AG04449 (cell line): ENCODE measurements at regions not wholly inside any gene's neighbourhood (a gene's known extent, or its start where the extent isn't known, plus 50 kb on each side); places are given as distances from the start of the nearest gene placed in this dataset.

ENCODE experiments used
- CTCF ChIA-PET: fragments of 350-600 bp; formaldehyde crosslinking; extraction: SDS; loops from one replicate; lab custom pipeline; 2021; ENCODE audit warnings: antibody characterized with exemption; lab: Yijun Ruan, JAX
- POLR2A ChIA-PET: fragments of 400-600, 350-600 bp; formaldehyde crosslinking; extraction: SDS; loops from one replicate; lab custom pipeline; 2020; ENCODE audit warnings: antibody characterized with exemption, inconsistent platforms; lab: Yijun Ruan, JAX
- DNase-seq: peaks from one replicate; pipeline ENCODE4 v3.0.0-alpha.2; 2010; ENCODE audit warnings: low read depth, low spot score
- H3K4me3 ChIP-seq: 2 replicates; pipeline ENCODE4 v1.5.1; 2011; ENCODE audit warnings: low read depth, mild to moderate bottlenecking, control low read depth, low read length
- CTCF ChIP-seq: IDR thresholded peaks from one replicate; pipeline ENCODE4 v1.5.1; 2011; ENCODE audit warnings: mild to moderate bottlenecking, moderate library complexity, low read length, control low read depth, inconsistent platforms; ENCODE audit not compliant: insufficient read depth; ENCODE audit errors: missing control alignments

DNA sequence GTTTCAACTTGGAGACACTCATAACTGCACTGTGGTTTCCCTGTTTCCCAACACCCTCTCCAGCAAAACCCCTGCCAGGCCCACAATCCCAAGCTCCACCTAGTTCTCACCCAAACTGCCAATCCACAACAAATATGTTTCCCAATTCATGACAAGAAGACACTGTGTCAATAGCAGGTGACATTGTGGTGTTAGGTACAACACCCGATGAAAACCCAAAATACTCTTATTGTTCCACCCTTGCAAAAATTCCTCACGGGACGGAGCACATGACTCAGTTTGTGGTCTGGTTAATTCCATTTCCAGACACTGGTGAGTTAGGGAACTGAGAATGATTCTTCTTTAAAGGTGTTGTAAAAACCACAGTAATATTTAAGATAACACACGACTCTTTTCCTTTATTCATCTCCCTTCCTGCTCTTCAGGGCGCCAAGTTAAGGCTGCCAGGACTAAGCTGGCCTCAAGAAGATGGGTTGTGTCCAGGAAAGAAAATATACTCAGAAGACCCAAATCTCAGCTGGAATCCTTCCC, 735.5 kb downstream of the MED13L start:
- POLR2A ChIA-PET: no interaction called here
- no peak for TF ChIP-seq CTCF
- CTCF ChIA-PET: no interaction called here
- DNase-seq: no peak
- no peak overlapping the region for H3K4me3 ChIP-seq

DNA sequence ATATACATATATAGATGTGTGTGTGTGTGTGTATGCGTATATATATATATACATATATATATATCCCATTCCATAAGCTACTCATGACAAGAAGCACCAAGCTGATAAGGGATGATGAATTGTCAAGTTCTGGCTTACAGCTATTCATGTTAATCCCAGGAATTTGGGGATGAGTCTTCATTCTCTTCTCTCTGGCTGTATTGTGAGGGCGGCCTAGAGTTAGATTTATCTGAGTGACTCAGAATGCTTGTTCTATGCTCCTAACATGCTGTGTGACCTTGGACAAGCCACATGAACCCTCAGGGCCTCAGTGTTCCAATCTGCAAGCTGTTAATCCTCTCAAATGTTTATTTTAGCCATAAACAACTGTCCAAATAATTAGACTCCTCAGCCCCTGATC, 749.0 kb downstream of the MED13L start:
- no peak overlapping the region for H3K4me3 ChIP-seq
- ChIA-PET POLR2A (no interaction called here), CTCF (no interaction called here)
- TF ChIP-seq CTCF: no peak
- DNase-seq: no peak

DNA sequence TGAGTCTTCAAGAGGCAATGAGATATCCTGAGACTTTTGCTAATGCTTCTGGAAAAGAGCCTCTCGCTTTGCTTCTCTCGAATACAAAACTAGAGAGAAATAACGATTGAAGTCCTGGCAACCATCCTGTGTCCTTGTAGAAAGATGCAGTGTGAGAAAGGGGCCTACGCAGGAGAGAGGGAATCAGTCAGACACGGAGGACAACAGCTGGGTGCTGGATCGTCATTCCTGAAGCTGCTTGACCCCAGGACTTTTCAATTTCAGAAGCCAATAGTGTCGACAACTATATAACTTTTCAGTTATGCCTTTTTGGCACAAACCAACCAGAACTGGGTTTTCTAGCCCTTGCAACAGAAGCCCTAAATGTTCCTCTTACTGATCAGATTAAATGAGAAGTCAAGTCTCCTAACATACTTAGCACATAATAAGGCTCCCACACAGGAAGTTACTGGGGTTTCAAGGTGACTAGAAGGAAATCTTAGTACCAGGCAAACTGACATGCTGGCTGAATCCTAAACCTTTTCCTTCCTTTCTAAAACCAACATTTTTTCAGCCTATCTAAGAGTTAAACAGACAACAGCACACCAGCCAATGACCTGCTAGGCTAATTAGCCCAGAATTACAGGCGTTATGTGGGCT, 755.6 kb downstream of the MED13L start:
- ChIA-PET CTCF (no interaction called here), POLR2A (no interaction called here)
- no peak for TF ChIP-seq CTCF
- H3K4me3 ChIP-seq: no peak overlapping the region
- DNase-seq: no peak

DNA sequence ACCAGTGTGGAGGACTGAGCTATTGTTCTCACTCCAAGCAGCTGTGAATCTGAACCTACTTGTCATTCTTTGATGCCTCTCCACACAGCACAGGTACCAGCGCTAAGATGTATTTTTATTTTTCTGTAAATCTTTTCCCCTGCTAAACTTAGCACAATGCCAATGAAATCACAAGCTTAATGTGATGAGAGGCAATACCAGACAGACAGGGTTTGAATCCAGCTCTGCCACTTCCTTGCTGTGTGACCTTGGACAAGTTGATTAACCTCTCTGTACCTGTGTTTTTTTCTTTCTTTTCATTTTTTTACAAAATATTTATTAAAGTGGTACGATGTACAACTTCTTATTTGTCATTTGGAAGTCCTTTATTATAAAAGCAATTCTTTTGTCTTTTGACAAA, 757.6 kb downstream of the MED13L start:
- DNase-seq: no peak
- no peak for TF ChIP-seq CTCF
- ChIA-PET POLR2A (no interaction called here), CTCF (no interaction called here)
- no peak overlapping the region for H3K4me3 ChIP-seq

DNA sequence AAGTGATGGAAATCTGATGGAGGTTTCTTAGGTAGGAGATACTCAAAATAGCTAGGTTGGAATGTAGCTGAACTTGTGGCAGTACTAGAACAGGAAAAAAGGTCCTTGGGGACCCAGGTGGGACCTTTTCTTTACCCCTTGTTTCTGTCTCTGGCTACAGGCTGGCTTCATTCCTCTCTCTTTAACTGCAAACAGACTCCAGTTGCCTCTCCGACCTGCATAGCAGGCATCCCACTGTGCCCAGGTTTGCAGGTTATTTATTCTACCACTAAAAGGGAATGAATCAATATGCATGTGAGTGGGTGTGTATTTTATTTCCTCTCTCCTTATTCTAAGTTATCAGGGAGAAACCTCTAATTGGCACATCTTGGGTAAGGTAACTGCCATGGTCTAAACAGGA, 758.1 kb downstream of the MED13L start:
- no peak for TF ChIP-seq CTCF
- POLR2A ChIA-PET: no interaction called here
- CTCF ChIA-PET: no interaction called here
- no peak overlapping the region for H3K4me3 ChIP-seq
- DNase-seq: no peak

DNA sequence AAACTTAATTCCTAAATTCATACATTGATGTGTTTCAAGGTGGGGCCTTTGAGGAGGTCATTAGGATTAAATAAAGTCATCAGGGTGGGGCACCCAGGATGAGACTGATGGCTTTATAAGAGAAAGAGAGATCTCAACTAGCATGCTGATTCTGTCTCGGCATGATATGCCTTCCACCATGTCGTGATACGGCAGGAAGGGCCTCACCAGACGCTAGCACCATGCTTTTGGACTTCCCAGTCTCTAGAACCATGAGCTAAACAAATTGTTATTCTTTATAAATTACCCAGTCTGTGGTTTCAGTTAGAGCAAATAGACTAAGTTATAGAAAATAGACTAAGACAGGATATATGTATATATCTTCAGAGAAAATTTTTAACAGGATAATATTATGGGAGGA, 759.6 kb downstream of the MED13L start:
- ChIA-PET POLR2A (no interaction called here), CTCF (no interaction called here)
- H3K4me3 ChIP-seq: no peak overlapping the region
- no peak for DNase-seq
- TF ChIP-seq CTCF: no peak
